HG03196 (cell line): ENCODE measurements at regions not wholly inside any gene's neighbourhood (a gene's known extent, or its start where the extent isn't known, plus 50 kb on each side); places are given as distances from the start of the nearest gene placed in this dataset.
"Not testable (repeated sequence)": the region's sequence is repeated elsewhere in the genome, so short reads cannot be mapped to it uniquely, and the experiment has no call there.

Experiments used
- ATAC-seq: cut with Tn5 transposase; IDR thresholded peaks from one replicate; pipeline ENCODE4 v1.9.1; 2021; ENCODE audit not compliant: unreplicated experiment

DNA sequence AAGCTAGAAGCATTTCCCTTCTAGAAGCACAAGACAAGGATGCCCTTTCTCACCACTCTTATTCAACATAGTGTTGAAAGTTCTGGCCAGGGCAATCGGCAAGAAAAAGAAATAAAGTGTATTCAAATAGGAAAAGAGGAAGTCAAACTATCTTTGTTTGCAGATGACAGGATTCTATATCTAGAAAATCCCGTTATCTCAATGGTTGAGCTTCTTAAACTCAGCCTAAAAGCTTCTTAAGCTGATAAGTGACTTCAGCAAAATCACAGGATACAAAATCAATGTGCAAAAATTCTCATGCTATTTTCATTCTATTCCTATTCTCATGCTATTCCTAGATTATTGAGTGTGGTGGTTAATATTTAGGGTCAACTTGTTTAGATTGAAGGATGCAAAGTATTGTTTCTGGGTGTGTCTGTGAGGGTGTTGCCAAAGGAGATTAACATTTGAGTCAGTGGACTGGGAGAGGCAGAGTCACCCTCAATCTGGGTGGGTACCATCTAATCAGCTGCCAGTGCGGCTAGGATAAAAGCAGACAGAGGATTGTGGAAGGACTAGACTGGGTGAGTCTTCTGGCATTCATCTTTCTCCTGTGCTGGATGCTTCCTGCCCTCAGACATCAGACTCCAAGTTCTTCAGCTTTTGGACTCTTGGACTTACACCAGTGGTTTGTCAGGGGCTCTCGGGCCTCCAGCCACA is 111.9 kb downstream of the LSMEM1 start:
- ATAC-seq: not testable (repeated sequence)

DNA sequence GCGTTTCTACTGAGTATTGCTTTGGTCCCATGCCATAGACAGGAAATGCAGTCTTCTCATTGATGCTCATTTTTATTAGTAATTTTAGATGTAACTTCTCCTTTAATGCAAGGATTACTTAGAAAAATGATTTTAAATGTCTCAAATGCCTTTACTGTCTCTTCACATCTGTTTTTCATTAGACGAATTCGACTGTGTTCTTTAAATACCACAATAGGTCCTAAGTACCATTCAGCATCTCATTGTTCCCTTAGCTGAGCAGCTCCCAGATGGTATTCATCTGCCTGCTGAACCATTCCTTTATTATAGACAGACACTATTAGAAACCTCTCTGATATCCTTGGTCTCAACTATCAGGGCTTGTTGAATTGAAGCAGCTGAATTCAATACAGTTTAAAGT is 113.6 kb downstream of the LSMEM1 start:
- ATAC-seq: no peak

DNA sequence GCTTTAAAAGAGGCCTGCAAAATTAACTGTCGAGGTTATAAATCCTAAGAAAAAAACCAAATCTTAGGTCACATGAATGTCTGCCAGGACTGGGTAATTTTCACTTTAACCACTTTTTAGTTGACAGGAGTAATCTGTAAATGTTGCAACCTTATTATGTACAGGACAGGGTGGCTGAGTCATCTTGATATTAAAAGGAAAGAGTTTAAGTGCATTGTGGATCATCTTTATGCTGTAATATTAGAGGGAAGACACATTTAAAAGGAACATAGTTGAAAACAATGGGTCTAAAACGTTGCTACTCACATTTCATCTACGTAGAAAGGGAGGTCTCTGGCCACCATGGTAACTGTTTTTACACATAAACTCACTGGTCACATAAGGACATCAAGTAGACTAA is 115.5 kb downstream of the LSMEM1 start:
- ATAC-seq: no peak

DNA sequence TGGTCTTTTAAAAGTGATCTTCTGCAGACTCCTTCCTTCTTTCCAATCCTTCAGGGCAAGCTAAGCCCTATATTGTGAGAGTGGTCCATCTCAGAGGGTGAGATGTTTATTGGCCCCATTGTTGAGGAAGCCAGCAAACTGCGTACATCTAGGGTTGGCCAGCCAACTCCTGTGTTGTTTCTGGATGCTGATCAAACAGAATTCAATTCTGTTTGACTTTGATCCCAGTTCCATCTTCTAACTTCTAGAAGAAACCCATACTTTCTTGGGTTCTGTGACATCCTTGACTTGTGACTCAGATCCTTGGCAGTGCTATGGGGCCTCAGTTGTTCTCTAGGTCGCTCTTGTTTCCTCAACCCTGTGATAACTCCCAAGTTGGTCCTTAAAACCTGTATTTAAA is 116.2 kb downstream of the LSMEM1 start:
- no peak for ATAC-seq

DNA sequence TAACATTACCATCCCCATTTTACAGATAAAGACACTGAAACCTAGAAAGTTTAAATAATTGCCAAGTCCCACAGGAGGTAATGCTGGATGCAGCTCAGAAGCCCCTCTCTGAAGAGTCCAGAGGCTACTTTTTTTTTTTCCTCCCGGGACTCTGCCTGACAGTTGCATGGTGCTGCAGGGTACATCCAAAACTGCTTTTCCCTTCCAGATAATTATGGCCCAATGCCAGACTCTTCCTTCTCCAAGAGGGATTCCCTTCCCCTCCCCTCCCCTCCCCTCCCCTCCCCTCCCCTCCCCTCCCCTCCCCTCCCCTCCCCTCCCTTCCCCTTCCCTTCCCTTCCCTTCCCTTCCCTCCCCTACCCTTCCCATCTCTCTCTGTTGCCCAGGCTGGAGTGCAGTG is 122.9 kb downstream of the LSMEM1 start:
- no peak for ATAC-seq

DNA sequence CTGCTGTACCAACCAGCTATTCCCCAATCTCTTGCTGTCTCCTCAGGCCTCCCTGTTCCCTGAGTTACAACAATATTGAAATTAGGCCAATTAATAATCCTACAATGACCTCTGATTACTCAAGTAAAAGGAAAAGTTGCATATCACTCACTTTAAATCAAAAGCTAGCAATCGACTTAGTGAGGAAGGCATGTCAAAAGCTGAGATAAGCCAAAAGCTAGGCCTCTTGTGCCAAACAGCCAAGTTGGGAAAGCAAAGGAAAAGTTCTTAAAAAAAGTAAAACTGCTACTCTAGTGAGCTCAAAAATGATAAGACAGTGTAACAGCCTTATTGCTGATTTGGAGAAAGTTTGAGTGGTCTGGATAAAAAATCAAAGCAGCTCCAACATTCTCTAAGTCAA is 129.8 kb downstream of the LSMEM1 start:
- ATAC-seq: no peak

DNA sequence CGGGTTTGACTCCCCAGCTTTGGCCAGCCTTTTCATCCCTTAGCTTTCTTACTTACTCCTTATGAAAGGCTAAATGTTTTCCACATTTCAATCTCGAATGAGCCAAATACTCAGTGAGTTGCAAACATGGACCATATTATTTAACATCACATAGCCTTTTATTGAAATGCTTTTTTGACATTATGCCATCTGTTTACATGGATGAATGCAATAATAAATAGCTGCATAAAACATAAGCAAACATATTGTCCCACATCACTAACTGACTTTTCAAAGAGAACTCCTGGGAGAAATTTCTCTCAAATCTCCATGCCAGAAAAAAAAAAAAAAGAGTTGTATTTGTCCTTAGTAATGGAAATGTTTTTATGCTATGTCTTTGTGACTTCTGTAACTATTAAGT is 134.9 kb downstream of the LSMEM1 start:
- no peak for ATAC-seq

DNA sequence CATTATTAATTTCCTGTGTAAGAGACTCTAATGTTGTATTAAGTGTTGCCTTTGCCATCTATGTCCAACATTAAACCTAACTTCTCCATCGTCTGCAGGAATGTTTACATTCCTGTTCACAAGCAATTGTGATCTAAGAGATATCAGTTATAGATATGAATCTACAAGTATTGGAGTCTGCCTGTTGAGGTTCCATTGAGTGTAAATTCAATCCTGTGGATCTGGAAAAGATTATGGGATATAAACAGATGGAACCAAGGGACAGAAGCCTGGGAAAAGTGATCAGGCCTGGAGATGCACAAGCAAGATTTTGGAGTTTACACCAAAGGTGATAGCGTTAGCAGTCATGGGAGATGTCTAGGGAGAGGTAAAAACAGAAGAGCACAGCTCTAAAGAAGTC is 135.5 kb downstream of the LSMEM1 start:
- no peak for ATAC-seq

DNA sequence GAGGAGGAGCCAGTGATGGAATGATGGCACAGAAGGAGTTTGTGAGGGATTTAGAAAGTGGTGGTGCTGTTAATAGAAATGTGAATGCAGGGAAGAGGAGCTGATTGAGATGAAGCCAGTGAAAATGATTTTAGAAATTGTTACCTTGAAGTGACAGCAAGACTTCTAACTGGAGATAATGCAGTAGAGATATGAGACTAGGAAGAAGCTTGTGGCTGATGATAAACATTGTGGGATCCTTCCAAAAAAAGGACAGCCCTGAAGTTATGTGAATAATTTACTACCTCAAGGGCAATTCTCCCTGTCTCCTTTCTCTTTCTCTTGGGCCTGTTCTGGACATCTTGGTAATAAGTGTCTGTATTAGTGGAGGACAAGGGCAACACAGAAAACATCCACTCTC is 138.6 kb downstream of the LSMEM1 start:
- ATAC-seq: no peak

DNA sequence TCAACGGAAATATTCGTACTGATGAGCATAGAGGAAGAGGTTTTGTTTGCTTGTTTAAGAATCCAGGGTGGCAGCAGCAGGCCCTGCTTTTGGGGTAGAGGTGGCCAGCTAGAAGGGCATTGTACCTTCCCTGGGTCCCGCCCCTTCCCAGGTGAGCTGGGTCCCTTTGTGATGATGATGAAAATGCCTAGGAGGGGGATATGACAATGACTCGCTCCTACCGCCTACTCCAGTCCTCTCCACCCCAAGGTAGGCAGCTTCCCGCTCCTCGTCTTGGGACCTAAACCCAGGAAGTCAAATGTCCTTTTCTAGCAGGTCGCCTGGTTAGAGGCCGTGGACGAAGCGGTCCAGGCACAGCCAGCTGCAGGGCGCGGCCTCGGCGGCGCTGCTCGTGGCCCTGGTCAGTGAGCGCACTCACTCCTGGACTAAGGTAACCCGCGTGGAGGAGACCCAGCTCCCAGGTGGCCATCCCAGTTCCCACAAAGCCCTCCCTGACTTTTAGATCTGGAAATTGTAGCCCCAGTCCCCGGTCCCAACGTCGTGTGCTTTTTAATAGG is 141.4 kb downstream of the LSMEM1 start:
- no peak for ATAC-seq

DNA sequence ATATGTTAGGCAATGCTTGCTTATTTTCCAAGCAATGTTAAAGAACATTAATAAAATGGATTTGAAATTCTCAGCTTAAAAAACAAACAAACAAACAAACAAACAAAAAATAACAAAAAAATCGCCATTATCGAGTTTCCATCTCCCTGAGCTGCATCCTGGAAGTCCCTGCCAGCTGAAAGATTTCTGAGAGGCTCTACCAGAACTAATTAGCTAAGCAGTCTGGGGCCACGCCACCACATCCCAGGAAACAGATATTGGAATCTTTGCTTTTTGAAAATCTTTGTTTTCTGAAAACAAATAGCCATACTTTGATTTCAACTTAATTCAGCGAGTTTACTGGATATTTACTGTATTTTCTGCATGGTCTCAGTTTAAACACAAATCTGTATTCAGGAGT is 143.6 kb downstream of the LSMEM1 start:
- ATAC-seq: no peak

DNA sequence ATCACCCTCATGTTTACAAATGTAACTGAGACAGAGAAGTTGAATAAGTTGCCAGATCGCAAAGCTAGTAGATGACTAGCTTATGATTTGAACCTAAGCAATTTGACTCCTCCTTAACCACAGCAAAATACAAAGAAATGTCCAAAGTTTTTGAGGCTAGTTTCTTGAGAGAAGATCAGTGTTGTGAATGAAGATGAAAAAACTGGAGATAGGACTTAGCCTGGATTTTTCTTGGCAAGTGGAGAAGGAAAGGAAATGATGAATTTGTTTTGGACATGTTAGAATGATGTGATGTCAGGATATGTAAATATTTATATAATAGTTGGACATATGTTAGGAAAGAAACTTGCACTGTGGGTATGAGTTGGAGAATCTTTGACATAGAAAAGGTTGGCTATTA is 149.8 kb downstream of the LSMEM1 start:
- no peak for ATAC-seq

DNA sequence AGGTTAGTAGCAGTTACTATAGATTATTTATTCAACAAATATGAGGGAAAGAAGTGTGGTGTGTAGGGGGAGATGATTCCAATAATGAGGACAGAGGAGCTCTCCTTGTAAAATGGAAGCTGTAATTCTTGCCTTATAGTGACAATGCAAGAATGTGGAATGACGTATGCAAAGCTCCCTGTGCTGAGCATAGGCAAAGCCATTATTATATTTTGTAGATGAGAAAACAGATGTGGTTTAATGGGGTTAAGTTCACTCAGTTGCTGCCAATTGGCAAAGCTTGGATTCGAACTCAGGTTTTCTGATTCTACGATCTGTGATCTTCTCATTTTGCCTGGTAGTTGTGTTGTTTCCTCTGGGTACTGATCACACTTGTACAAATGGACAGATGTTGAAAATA is 153.3 kb downstream of the LSMEM1 start:
- ATAC-seq: no peak

DNA sequence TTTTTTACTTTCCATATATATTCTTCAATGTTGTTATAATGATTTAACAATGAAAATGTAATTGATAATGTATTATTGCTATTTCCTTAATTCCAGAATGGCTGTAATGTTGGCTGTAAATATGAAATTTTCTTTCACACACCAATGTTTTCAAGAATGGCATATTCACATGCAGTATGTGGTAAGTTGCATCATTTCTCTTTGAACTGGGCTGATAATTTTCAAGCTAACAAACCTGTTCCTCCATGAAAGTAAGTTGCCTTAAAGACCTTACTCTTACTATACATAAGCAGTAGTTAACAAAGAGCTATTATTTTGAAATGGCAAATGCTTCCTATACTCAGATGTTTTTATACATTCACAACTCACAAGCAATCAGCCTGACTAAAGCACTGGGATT is 154.5 kb downstream of the TMEM168 start:
- no peak for ATAC-seq

DNA sequence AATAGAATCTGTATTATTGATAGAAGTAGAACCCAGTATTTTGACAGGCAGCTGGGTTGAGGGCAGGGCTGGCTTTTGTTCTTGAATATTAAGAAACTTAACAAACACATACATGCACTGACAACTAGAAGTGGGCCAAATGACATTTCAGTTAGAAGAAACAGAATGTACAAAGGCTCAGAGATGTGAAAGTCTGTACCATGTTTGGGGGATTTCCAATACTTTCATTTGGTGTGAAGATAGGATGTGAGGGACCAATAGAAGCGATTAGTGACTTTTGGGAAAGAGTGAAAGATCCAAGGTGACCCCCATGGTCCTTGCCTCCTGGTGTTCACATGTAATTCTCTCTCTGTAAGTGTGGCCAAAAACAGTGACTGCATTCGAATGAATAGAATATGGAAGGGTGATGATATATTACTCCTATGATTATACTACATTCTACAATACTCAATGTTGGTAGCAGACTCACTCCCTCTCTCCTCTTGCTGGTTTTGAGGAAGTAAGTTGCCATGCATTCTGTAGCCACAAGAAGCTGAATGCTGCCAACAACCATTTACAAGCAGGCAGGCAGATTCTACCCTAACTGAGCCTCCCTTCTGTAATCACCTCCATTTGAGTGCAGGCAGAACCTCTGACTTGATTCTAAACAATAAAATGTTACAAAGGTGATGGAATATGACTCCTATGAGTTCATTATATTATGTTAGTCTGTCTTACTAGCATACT is 151.4 kb downstream of the TMEM168 start:
- ATAC-seq: no peak

DNA sequence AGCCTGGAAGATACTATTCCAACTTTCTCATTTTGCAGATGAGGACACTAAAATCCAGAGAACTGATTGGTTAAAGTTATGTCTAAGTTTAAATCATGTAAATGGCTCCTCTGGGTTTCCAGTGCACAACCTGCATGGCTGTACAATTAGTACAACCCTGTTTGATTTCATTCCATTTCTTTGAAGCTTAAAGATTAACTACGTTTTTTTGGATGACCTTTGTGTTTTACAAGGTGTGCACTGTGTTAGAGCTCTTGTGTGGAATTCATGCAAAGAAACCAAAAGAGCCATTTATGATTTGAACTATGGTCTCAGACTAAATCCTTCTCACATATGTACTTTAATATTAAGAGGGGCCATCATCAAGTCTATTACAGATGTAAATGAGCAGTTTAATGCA is 149.5 kb downstream of the TMEM168 start:
- no peak for ATAC-seq

DNA sequence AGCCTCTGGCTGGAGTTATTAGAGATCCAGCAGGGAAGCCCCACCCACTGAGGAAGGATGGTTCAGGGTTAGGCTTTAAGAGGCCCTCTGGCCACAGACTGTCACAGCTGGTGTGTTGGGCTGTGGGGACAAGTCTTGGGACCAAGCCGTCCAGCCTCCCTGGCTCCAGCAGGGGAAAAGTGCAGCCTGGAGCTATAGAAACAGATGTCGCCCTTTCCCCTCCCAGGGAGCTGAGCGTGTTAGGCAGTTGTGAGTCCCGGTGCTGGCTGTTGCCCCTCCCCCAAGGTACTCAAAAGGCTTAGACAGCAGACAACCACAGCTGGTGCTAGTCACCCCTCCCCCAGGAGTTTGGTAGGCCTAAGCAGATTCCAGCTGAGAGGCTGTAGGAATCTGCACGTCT is 143.4 kb downstream of the TMEM168 start:
- ATAC-seq: no peak

DNA sequence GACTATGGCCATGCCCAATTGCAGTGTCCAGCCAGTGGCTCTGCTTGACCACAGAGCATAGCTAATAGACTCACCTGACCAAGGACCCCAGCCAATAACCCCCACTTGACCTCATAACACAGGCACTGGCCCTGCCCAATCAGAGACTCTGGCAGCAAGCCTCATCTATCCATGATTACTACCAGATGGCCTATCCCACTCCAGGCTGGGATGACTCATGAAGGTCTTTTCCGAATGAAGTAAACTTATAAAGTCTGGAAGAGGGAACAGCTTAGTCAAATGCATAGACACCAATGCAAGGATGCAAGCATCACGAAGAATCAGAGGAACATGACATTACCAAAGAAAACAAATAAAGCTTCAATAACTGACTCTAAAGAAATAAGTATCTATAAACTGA is 141.4 kb downstream of the TMEM168 start:
- no peak for ATAC-seq

DNA sequence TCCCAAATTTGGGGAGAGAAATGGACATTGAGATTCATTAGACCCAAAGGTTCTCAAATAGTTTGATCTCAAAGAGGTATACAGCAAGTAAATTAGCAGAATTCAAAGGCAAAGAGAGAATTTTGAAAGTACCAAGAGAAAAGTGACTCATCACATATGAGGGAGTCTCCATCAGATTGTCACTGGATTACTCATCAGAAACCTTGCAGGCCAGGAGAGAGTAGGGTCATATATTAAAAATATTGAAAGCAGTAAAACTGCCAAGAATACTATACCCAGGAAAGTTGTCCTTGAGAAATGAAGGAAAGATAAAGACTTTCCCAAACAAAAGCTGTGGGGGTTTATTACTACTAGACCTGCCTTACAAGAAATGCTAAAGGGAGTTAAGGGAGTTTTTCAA is 140.6 kb downstream of the TMEM168 start:
- ATAC-seq: no peak

DNA sequence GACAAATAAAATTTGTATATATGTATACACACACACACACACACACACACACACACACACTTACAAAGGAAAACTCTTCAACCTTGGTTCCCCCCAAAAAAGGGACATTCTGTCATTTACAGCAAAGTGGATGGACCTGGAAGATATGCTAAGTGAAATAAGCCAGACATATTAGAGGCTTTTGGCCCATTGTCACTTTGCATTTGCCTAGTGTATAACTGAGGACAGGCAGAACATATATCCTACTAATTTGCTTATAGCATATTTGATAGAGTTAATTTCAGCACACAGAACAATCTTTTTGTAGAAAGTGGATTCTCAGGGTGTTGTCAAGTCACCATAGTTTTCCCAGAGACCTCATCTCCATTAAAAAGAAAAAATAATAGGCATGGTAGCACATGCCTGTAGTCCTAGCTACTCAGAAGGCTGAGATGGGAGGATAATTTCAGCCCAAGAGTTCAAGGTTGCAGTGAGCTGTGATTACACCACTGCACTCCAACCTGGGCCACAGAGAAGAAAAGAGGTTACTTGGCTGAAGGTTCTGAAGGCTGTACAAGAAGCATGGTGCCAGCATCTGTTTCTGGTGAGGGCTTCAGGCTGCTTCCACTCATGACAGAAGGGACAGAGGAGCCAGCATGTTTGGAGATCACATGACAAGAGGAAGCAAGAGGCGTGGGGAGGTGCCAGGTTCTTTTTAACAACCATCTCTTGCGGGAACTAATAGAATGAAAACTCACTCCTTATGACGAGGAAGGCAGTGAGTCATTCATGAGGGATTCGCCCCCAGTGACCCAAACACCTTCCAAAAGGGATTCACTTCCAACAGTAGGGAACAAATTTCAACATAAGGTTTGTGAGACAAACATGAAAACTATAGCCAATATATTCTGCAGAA is 135.6 kb downstream of the TMEM168 start:
- ATAC-seq: no peak

DNA sequence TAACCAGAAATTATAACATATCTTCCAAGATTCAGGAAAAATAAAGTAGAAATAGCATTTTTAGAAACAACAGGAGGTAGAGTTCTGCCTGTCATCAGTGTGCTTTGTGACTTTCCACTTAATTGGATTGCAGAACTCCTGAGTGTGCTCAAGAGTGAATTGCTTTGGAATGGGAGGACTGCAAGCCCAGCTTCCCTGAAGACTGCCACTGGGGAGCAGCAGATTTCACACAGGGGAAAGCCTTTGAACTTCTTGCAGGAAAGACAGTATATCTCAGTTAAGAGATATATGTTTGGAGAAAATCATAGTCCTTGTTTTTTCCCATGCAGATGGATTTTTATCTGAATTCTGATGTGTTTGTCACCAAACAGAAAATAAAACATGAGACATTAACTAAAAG is 124.5 kb downstream of the TMEM168 start:
- no peak for ATAC-seq

DNA sequence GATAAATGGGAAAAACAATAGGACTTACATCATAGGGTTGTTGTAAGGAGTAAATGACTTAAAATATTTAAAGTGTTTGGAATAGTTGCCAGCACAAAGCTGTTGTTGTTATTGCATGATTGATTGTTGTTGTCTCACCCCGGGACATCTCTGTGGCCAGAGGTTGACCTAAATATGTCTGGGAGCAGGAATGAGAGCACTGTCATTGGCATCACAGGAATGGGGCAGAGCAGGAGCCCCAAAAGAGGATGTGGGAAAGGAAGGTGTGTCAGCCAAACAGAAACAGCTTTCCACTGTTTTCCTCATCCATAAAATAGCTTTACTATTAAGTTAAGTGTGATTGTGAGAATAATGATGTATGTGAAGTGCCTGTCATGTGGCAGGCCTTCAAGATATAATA is 121.6 kb downstream of the TMEM168 start:
- no peak for ATAC-seq
